ENCODE measurements at regions not wholly inside any gene's neighbourhood (a gene's known extent, or its start where the extent isn't known, plus 50 kb on each side); places are given as distances from the start of the nearest gene placed in this dataset.

- no peak for DNase-seq (ENCODE audit: extremely low spot score)
- POLR2A ChIA-PET, result no interaction called here
- TF ChIP-seq BHLHE40 (IDR thresholded peaks at IDR 0.05; ENCODE audit: borderline replicate concordance), result no peak
- no peak for TF ChIP-seq ELF4 (IDR thresholded peaks at IDR 0.05)
- TF ChIP-seq NFRKB (IDR thresholded peaks at IDR 0.05), result no peak
- no peak for TF ChIP-seq FOXK2 (IDR thresholded peaks at IDR 0.05)
- no peak for TF ChIP-seq FOXA1 (IDR thresholded peaks at IDR 0.05)
- TF ChIP-seq HDGF (IDR thresholded peaks at IDR 0.05; ENCODE audit: borderline replicate concordance), result no peak
- TF ChIP-seq ZNF384 (IDR thresholded peaks at IDR 0.05), result no peak
- no peak for TF ChIP-seq TARDBP (IDR thresholded peaks at IDR 0.05)
- no peak for TF ChIP-seq ARNT (IDR thresholded peaks at IDR 0.05)
- TF ChIP-seq FOXM1 (IDR thresholded peaks at IDR 0.05; ENCODE audit: borderline replicate concordance), result no peak
- TF ChIP-seq SUZ12 (IDR thresholded peaks at IDR 0.05), result no peak
- TF ChIP-seq L3MBTL2 (conservative IDR thresholded peaks at IDR 0.05), result no peak
- no peak for TF ChIP-seq LEF1 (IDR thresholded peaks at IDR 0.05; ENCODE audit: borderline replicate concordance)
- no peak for TF ChIP-seq PKNOX1 (IDR thresholded peaks at IDR 0.05)
- CTCF ChIA-PET, result no interaction called here
Measured at GRCh38 chrX:42260854-42261253, 337.5 kb upstream of the CASK start.

- TF ChIP-seq FOXA1 (IDR thresholded peaks at IDR 0.05), result no peak
- no peak for TF ChIP-seq NFRKB (IDR thresholded peaks at IDR 0.05)
- TF ChIP-seq PKNOX1 (IDR thresholded peaks at IDR 0.05), result no peak
- no peak for TF ChIP-seq CTBP1 (IDR thresholded peaks at IDR 0.05; ENCODE audit: borderline replicate concordance)
- TF ChIP-seq SUZ12 (IDR thresholded peaks at IDR 0.05), result no peak
- no peak for TF ChIP-seq LEF1 (IDR thresholded peaks at IDR 0.05; ENCODE audit: borderline replicate concordance)
- DNase-seq (ENCODE audit: extremely low spot score), result no peak
- CTCF ChIA-PET, result no interaction called here
- POLR2A ChIA-PET, result no interaction called here
Measured at GRCh38 chrX:42248226-42248625, 324.9 kb upstream of the CASK start.

GRCh38 chrX:42247241-42247640, 323.9 kb upstream of the CASK start:
- DNase-seq (ENCODE audit: extremely low spot score), result no peak
- CTCF ChIA-PET, result no interaction called here
- POLR2A ChIA-PET, result no interaction called here
- TF ChIP-seq ARNT (IDR thresholded peaks at IDR 0.05) (no peak), NFRKB (IDR thresholded peaks at IDR 0.05) (no peak), ZNF384 (IDR thresholded peaks at IDR 0.05) (no peak), FOXA1 (IDR thresholded peaks at IDR 0.05) (no peak), CTBP1 (IDR thresholded peaks at IDR 0.05; ENCODE audit: borderline replicate concordance) (no peak), PKNOX1 (IDR thresholded peaks at IDR 0.05) (no peak)

- TF ChIP-seq L3MBTL2 (conservative IDR thresholded peaks at IDR 0.05), result no peak
- TF ChIP-seq HDGF (IDR thresholded peaks at IDR 0.05; ENCODE audit: borderline replicate concordance), result no peak
- TF ChIP-seq LEF1 (IDR thresholded peaks at IDR 0.05; ENCODE audit: borderline replicate concordance), result no peak
- TF ChIP-seq ARNT (IDR thresholded peaks at IDR 0.05), result no peak
- TF ChIP-seq ELF4 (IDR thresholded peaks at IDR 0.05), result no peak
- TF ChIP-seq SUZ12 (IDR thresholded peaks at IDR 0.05), result no peak
- ChIA-PET CTCF (no interaction called here), POLR2A (no interaction called here)
- no peak for DNase-seq (ENCODE audit: extremely low spot score)
Measured at GRCh38 chrX:42246814-42247213, 323.5 kb upstream of the CASK start.

GRCh38 chrX:42242004-42242403, 318.6 kb upstream of the CASK start:
- no peak for TF ChIP-seq TARDBP (IDR thresholded peaks at IDR 0.05)
- TF ChIP-seq ELF4 (IDR thresholded peaks at IDR 0.05), result no peak
- no peak for TF ChIP-seq PKNOX1 (IDR thresholded peaks at IDR 0.05)
- TF ChIP-seq NFRKB (IDR thresholded peaks at IDR 0.05), result no peak
- no peak for TF ChIP-seq ARNT (IDR thresholded peaks at IDR 0.05)
- TF ChIP-seq SP1 (IDR thresholded peaks at IDR 0.05), result no peak
- no peak for TF ChIP-seq FOXK2 (IDR thresholded peaks at IDR 0.05)
- TF ChIP-seq HDGF (IDR thresholded peaks at IDR 0.05; ENCODE audit: borderline replicate concordance), result no peak
- TF ChIP-seq FOXM1 (IDR thresholded peaks at IDR 0.05; ENCODE audit: borderline replicate concordance), result no peak
- no peak for TF ChIP-seq FOXA1 (IDR thresholded peaks at IDR 0.05)
- TF ChIP-seq SUZ12 (IDR thresholded peaks at IDR 0.05), result no peak
- DNase-seq (ENCODE audit: extremely low spot score), result no peak
- ChIA-PET CTCF (no interaction called here), POLR2A (no interaction called here)

- POLR2A ChIA-PET, result no interaction called here
- no peak for TF ChIP-seq ELF4 (IDR thresholded peaks at IDR 0.05)
- TF ChIP-seq BHLHE40 (IDR thresholded peaks at IDR 0.05; ENCODE audit: borderline replicate concordance), result no peak
- TF ChIP-seq ZNF384 (IDR thresholded peaks at IDR 0.05), result no peak
- TF ChIP-seq HDGF (IDR thresholded peaks at IDR 0.05; ENCODE audit: borderline replicate concordance), result no peak
- no peak for TF ChIP-seq CTBP1 (IDR thresholded peaks at IDR 0.05; ENCODE audit: borderline replicate concordance)
- no peak for TF ChIP-seq NFRKB (IDR thresholded peaks at IDR 0.05)
- CTCF ChIA-PET, result no interaction called here
- DNase-seq (ENCODE audit: extremely low spot score), result no peak
Measured at GRCh38 chrX:42241421-42241820, 318.1 kb upstream of the CASK start.

GRCh38 chrX:42237956-42238355, 314.6 kb upstream of the CASK start:
- CTCF ChIA-PET, result no interaction called here
- no peak for DNase-seq (ENCODE audit: extremely low spot score)
- POLR2A ChIA-PET, result interaction anchor here (0.6 kb wide), 1 partner anchor 69 kb away, joined by 3 read pairs; no protein-coding TSS in a partner anchor
- TF ChIP-seq BHLHE40 (IDR thresholded peaks at IDR 0.05; ENCODE audit: borderline replicate concordance), result no peak
- TF ChIP-seq SUZ12 (IDR thresholded peaks at IDR 0.05), result no peak
- no peak for TF ChIP-seq CTBP1 (IDR thresholded peaks at IDR 0.05; ENCODE audit: borderline replicate concordance)
- TF ChIP-seq SP1 (IDR thresholded peaks at IDR 0.05), result no peak
- TF ChIP-seq PKNOX1 (IDR thresholded peaks at IDR 0.05), result no peak
- no peak for TF ChIP-seq ELF4 (IDR thresholded peaks at IDR 0.05)
- TF ChIP-seq TARDBP (IDR thresholded peaks at IDR 0.05), result no peak
- no peak for TF ChIP-seq FOXA1 (IDR thresholded peaks at IDR 0.05)
- no peak for TF ChIP-seq HDGF (IDR thresholded peaks at IDR 0.05; ENCODE audit: borderline replicate concordance)
- no peak for TF ChIP-seq FOXK2 (IDR thresholded peaks at IDR 0.05)
- no peak for TF ChIP-seq NFRKB (IDR thresholded peaks at IDR 0.05)
- no peak for TF ChIP-seq LEF1 (IDR thresholded peaks at IDR 0.05; ENCODE audit: borderline replicate concordance)
- no peak for TF ChIP-seq ZNF384 (IDR thresholded peaks at IDR 0.05)
- no peak for TF ChIP-seq L3MBTL2 (conservative IDR thresholded peaks at IDR 0.05)
- TF ChIP-seq FOXM1 (IDR thresholded peaks at IDR 0.05; ENCODE audit: borderline replicate concordance), result no peak
- TF ChIP-seq ARNT (IDR thresholded peaks at IDR 0.05), result no peak

All from HEK293T (cell line).